Testis (tissue), 2 donors: ENCODE measurements at regions not wholly inside any gene's neighbourhood (a gene's known extent, or its start where the extent isn't known, plus 50 kb on each side); places are given as distances from the start of the nearest gene placed in this dataset.

Experiments used
- DNase-seq: peaks from one replicate; pipeline ENCODE4 v3.0.0-alpha.2; 2019
- H3K27ac ChIP-seq, 2 donors: fragments of 200-600 bp; sonication (generic); one replicate each; pipeline ENCODE4 v1.5.1; 2019
- H3K27me3 ChIP-seq: fragments of 200-600 bp; sonication (generic); one replicate; pipeline ENCODE4 v1.5.1; 2019
- H3K36me3 ChIP-seq: fragments of 200-600 bp; sonication (generic); one replicate; pipeline ENCODE4 v1.5.1; 2017; ENCODE audit warnings: low read depth; ENCODE audit errors: missing control alignments
- H3K4me1 ChIP-seq: fragments of 200-600 bp; sonication (generic); one replicate; pipeline ENCODE4 v1.5.1; 2019
- H3K4me3 ChIP-seq, 2 donors: fragments of 200-600 bp; sonication (generic); one replicate each; pipeline ENCODE4 v1.5.1; 2017 to 2019
- H3K9me3 ChIP-seq: fragments of 200-600 bp; sonication (generic); one replicate; pipeline ENCODE4 v1.5.1; 2017
- POLR2A ChIP-seq: fragments of 450-650 bp; IDR thresholded peaks from one replicate; pipeline ENCODE4 v1.6.1; 2017; ENCODE audit warnings: antibody characterized with exemption, mild to moderate bottlenecking, moderate library complexity
- WGBS, 2 donors: methylation state at CpG; one replicate each; pipeline ENCODE4 v1.1.5; 2018; 5-methylcytosine and 5-hydroxymethylcytosine counted together
- intact Hi-C: fragments of 100-400 bp; cut with DNase I; formaldehyde crosslinking; loops from one replicate; pipeline ENCODE4 v1.15.1; 2023; ENCODE audit warnings: low total_unique reads
- TF ChIP-seq, protein P1 (sequence below), 3 experiments: fragments of 450-650 bp in 2 of 3; fragments of 200-600 bp in 1 of 3; sonication (generic) in 1 of 3; IDR thresholded peaks; one replicate each; pipeline ENCODE4 v1.5.1; 2016 to 2019; ENCODE audit warnings: antibody characterized with exemption in 3 of 3, mild to moderate bottlenecking in 2 of 3, moderate library complexity in 1 of 3

DNA sequence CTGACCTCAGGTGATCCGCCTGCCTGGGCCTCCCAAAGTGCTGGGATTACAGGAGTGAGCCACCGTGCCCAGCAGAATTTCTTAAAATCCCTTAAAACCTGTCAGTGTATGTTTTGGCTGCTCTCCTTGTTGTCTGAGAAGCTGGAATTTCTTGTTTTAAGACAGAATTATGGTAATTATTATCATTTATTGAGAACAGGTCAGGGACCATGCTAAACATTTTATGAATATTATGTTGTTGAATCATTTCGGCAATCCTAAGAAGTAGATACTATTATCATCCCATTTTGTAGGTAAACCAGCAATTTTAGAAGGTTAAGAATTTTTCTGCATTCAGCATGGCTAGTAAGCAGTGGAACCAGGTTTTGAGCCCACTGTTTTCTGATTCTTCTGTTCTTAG is 86.1 kb upstream of the AKIRIN2 start:
- 70 to 77% methylated on average over 3 of the region's 3 CpGs for WGBS, 2 donors
- Histone ChIP-seq H3K4me3 (no peak overlapping the region), H3K36me3 (no peaks in the 10 kb centered on the region), H3K27ac (no peak overlapping the region), H3K4me1 (peaks cover 4% of the 10 kb centered on the region), H3K9me3 (no peaks in the 10 kb centered on the region), H3K27me3 (no peaks in the 10 kb centered on the region)
- no peak for TF ChIP-seq POLR2A
- TF ChIP-seq, protein P1, sequence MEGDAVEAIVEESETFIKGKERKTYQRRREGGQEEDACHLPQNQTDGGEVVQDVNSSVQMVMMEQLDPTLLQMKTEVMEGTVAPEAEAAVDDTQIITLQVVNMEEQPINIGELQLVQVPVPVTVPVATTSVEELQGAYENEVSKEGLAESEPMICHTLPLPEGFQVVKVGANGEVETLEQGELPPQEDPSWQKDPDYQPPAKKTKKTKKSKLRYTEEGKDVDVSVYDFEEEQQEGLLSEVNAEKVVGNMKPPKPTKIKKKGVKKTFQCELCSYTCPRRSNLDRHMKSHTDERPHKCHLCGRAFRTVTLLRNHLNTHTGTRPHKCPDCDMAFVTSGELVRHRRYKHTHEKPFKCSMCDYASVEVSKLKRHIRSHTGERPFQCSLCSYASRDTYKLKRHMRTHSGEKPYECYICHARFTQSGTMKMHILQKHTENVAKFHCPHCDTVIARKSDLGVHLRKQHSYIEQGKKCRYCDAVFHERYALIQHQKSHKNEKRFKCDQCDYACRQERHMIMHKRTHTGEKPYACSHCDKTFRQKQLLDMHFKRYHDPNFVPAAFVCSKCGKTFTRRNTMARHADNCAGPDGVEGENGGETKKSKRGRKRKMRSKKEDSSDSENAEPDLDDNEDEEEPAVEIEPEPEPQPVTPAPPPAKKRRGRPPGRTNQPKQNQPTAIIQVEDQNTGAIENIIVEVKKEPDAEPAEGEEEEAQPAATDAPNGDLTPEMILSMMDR (IDR thresholded peaks at IDR 0.05) = no peak
- DNase-seq = no peak
- intact Hi-C loops = no loop called here

- Histone ChIP-seq H3K27me3 (no peaks in the 10 kb centered on the region), H3K9me3 (no peaks in the 10 kb centered on the region), H3K27ac (no peak overlapping the region), H3K4me1 (no peaks in the 10 kb centered on the region), H3K4me3 (no peak overlapping the region), H3K36me3 (no peaks in the 10 kb centered on the region)
- TF ChIP-seq, protein P1 (IDR thresholded peaks at IDR 0.05) = no peak
- no peak for TF ChIP-seq POLR2A
- WGBS, 2 donors = 90 to 95% methylated on average over 2 of the region's 2 CpGs
- intact Hi-C loops = no loop called here
- no peak for DNase-seq
Observed at GRCh38 chr6:87785229-87785862, 83.3 kb upstream of the AKIRIN2 start.

DNA sequence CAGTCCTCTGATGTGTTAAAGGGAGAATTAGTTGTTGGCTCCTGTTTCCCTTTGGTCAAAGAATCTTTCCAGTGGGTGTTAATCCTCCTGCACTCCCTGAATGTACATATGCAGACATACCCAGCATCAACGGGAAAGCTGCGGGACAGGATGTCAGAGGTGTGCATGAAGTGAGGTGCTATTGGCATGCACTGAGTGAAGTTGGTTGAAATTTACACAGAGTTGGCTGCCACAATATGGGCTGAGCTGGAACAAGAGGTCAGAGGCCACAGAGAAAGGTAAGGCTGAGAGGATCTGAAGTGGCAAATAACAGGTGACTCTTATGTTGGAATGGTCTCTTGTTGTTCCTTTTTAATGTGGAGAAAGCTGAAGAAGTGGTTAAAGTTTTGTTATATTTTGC is 82.7 kb upstream of the AKIRIN2 start:
- no peaks in the 10 kb centered on the region for H3K36me3 ChIP-seq
- H3K9me3 ChIP-seq = no peaks in the 10 kb centered on the region
- H3K27ac ChIP-seq = no peak overlapping the region
- TF ChIP-seq, protein P1 (IDR thresholded peaks at IDR 0.05) = no peak
- 80 to 83% methylated on average over 2 of the region's 2 CpGs for WGBS, 2 donors
- H3K27me3 ChIP-seq = no peaks in the 10 kb centered on the region
- no peaks in the 10 kb centered on the region for H3K4me1 ChIP-seq
- intact Hi-C loops = no loop called here
- no peak for DNase-seq
- H3K4me3 ChIP-seq = no peak overlapping the region

- Histone ChIP-seq H3K4me1 (no peaks in the 10 kb centered on the region), H3K27ac (no peak overlapping the region), H3K27me3 (no peaks in the 10 kb centered on the region), H3K4me3 (no peak overlapping the region), H3K36me3 (no peaks in the 10 kb centered on the region), H3K9me3 (no peaks in the 10 kb centered on the region)
- DNase-seq = no peak
- TF ChIP-seq, protein P1 (IDR thresholded peaks at IDR 0.05) = no peak
- TF ChIP-seq POLR2A = no peak
- intact Hi-C loops = no loop called here
Observed at GRCh38 chr6:87784051-87784450, 82.0 kb upstream of the AKIRIN2 start.

GRCh38 chr6:87779542-87779941 is 77.5 kb upstream of the AKIRIN2 start:
- DNase-seq = no peak
- no peak overlapping the region for H3K4me3 ChIP-seq
- intact Hi-C loops = no loop called here
- no peaks in the 10 kb centered on the region for H3K9me3 ChIP-seq
- H3K27ac ChIP-seq = no peak overlapping the region
- no peak for TF ChIP-seq POLR2A
- TF ChIP-seq, protein P1 (IDR thresholded peaks at IDR 0.05) = no peak
- H3K27me3 ChIP-seq = no peaks in the 10 kb centered on the region
- H3K4me1 ChIP-seq = no peaks in the 10 kb centered on the region
- WGBS, 2 donors = 88 to 91% methylated on average over 2 of the region's 2 CpGs
- no peaks in the 10 kb centered on the region for H3K36me3 ChIP-seq
